Right atrium auricular region (tissue), 2 donors: ENCODE measurements at regions not wholly inside any gene's neighbourhood (a gene's known extent, or its start where the extent isn't known, plus 50 kb on each side); places are given as distances from the start of the nearest gene placed in this dataset.

Source experiments
- DNase-seq: peaks from one replicate; pipeline ENCODE4 v3.0.0-alpha.2; 2019; ENCODE audit warnings: low spot score
- H3K27ac ChIP-seq, 2 donors: fragments of 200-600 bp; sonication (generic); 1 replicate in 1 of 2; 2 replicates in 1 of 2; pipeline ENCODE4 v1.5.1; 2016 to 2019
- H3K27me3 ChIP-seq, 2 donors: fragments of 200-600 bp; sonication (generic); one replicate each; pipeline versions ENCODE4 v1.5.1 to v1.6.0; 2017 to 2019
- H3K36me3 ChIP-seq: fragments of 200-600 bp; sonication (generic); one replicate; pipeline ENCODE4 v1.5.1; 2016
- H3K4me1 ChIP-seq, 2 donors: fragments of 200-600 bp; sonication (generic); one replicate each; pipeline versions ENCODE4 v1.5.1 to v1.6.0; 2017 to 2019
- H3K4me3 ChIP-seq, 2 donors: fragments of 200-600 bp; sonication (generic); 1 replicate in 1 of 2; 2 replicates in 1 of 2; pipeline ENCODE4 v1.5.1; 2017 to 2019; ENCODE audit warnings: mild to moderate bottlenecking in 1 of 2, moderate library complexity in 1 of 2
- H3K9me3 ChIP-seq, 2 donors: fragments of 200-600 bp; sonication (generic); one replicate each; pipeline ENCODE4 v1.5.1; 2019
- TF ChIP-seq, protein P1 (sequence below), 2 donors: fragments of 200-600 bp; sonication (generic); IDR thresholded peaks; one replicate each; pipeline ENCODE4 v1.5.1; 2019; ENCODE audit warnings: antibody characterized with exemption in 2 of 2

GRCh38 chr4:54852054-54852453 is 194.3 kb downstream of the KIT start:
- Histone ChIP-seq H3K27ac (no peak overlapping the region), H3K36me3 (no peaks in the 10 kb centered on the region), H3K4me1 (no peaks in the 10 kb centered on the region), H3K27me3 (no peaks in the 10 kb centered on the region), H3K4me3 (no peak overlapping the region), H3K9me3 (no peaks in the 10 kb centered on the region)
- no peak for DNase-seq
- TF ChIP-seq, protein P1, sequence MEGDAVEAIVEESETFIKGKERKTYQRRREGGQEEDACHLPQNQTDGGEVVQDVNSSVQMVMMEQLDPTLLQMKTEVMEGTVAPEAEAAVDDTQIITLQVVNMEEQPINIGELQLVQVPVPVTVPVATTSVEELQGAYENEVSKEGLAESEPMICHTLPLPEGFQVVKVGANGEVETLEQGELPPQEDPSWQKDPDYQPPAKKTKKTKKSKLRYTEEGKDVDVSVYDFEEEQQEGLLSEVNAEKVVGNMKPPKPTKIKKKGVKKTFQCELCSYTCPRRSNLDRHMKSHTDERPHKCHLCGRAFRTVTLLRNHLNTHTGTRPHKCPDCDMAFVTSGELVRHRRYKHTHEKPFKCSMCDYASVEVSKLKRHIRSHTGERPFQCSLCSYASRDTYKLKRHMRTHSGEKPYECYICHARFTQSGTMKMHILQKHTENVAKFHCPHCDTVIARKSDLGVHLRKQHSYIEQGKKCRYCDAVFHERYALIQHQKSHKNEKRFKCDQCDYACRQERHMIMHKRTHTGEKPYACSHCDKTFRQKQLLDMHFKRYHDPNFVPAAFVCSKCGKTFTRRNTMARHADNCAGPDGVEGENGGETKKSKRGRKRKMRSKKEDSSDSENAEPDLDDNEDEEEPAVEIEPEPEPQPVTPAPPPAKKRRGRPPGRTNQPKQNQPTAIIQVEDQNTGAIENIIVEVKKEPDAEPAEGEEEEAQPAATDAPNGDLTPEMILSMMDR (IDR thresholded peaks at IDR 0.05), result no peak

DNA sequence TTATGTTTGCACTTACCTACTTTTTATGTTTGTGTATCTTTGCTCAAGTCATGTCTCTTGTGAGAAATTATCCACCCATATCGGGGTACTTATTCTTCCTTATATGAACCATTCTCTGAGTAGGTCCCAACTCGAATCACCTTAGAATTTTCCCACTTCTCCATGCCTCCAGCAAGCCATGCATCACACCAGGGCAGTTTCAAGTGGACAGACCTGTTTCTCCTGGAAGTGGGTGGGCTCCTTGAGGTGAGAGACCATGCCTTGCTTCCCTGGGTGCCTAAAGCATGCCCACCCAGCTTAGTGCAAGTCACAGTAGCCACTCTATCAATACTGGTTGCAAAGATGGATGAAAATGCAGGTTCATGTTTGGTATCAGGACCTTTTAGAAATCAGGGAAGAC is 187.2 kb downstream of the KIT start:
- Histone ChIP-seq H3K36me3 (no peaks in the 10 kb centered on the region), H3K27ac (no peak overlapping the region), H3K4me1 (no peaks in the 10 kb centered on the region), H3K9me3 (no peaks in the 10 kb centered on the region), H3K27me3 (no peaks in the 10 kb centered on the region), H3K4me3 (no peak overlapping the region)
- TF ChIP-seq, protein P1 (IDR thresholded peaks at IDR 0.05), result no peak
- no peak for DNase-seq

- Histone ChIP-seq H3K4me1 (no peaks in the 10 kb centered on the region), H3K4me3 (no peak overlapping the region), H3K27ac (no peak overlapping the region), H3K27me3 (no peaks in the 10 kb centered on the region), H3K9me3 (no peaks in the 10 kb centered on the region), H3K36me3 (no peaks in the 10 kb centered on the region)
- DNase-seq, result no peak
- TF ChIP-seq, protein P1 (IDR thresholded peaks at IDR 0.05), result no peak
These were observed 186.2 kb downstream of the KIT start for GRCh38 chr4:54843946-54844345.

DNA sequence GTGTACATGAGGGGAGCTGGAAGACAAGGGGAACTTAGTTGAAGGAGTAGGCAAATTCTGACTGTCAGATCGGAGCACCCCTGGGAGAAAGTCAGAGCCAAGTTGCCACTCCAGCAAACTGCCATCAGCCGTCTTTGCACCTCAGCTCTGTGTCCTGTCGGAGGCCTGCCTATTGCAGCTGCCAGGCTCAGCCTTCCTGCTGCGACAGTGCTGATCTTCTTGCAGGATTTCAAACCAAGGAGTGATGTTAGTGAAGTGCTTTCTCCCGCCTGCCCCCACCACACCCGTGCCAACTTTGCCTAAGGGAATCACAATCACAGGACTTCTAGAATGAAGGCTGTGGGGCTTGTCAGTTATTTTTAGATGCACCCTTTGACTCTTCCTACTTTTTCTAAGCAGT is 185.3 kb downstream of the KIT start:
- Histone ChIP-seq H3K4me1 (no peaks in the 10 kb centered on the region), H3K36me3 (no peaks in the 10 kb centered on the region), H3K27me3 (no peaks in the 10 kb centered on the region), H3K9me3 (no peaks in the 10 kb centered on the region), H3K27ac (no peak overlapping the region), H3K4me3 (no peak overlapping the region)
- no peak for DNase-seq
- TF ChIP-seq, protein P1 (IDR thresholded peaks at IDR 0.05), result no peak

DNA sequence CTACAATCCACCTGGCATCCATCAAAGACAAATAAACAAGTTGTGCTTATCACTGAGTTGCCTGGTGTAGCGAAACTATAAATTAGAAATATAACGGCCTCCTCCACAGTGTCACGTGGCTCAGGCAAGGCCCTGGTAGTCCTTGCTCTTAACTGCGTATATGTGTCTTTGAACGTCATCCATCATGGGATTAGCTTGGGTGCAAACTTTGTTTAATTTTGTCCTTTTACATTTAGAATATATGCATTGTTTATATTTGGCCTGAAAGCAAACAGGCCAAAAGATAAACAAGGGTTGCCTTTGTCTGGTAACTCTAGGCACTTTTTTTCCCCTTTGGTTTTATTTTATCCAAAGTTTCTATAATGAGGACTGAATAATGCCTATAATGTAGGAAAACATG is 184.9 kb downstream of the KIT start:
- DNase-seq, result no peak
- no peaks in the 10 kb centered on the region for H3K27me3 ChIP-seq
- TF ChIP-seq, protein P1 (IDR thresholded peaks at IDR 0.05), result no peak
- no peaks in the 10 kb centered on the region for H3K9me3 ChIP-seq
- no peak overlapping the region for H3K4me3 ChIP-seq
- H3K27ac ChIP-seq, result no peak overlapping the region
- H3K4me1 ChIP-seq, result no peaks in the 10 kb centered on the region
- H3K36me3 ChIP-seq, result no peaks in the 10 kb centered on the region

DNA sequence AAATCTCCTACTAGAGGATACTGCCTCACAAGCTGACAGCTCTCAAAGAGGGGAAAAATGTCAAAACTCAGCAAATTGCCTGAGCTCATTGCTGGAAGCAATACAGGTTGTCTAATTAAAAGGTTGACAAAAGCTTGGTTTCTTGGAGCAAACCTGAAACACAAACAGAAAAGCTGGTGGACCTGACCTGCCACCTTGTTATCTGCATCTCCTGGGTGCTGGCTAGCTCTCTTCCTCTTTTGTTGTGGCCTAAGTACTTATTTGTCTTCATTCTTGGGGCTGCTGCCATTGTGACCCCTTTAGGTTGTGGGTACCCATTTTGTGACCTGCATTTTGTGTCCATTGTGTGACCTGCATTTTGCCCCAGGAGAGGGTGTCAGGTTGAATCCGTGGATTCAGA is 184.5 kb downstream of the KIT start:
- DNase-seq, result no peak
- H3K4me1 ChIP-seq, result no peaks in the 10 kb centered on the region
- H3K27me3 ChIP-seq, result no peaks in the 10 kb centered on the region
- no peaks in the 10 kb centered on the region for H3K36me3 ChIP-seq
- TF ChIP-seq, protein P1 (IDR thresholded peaks at IDR 0.05), result no peak
- no peaks in the 10 kb centered on the region for H3K9me3 ChIP-seq
- H3K4me3 ChIP-seq, result no peak overlapping the region
- no peak overlapping the region for H3K27ac ChIP-seq
